ENCODE measurements at regions not wholly inside any gene's neighbourhood (a gene's known extent, or its start where the extent isn't known, plus 50 kb on each side); places are given as distances from the start of the nearest gene placed in this dataset.
"Not testable (repeated sequence)": the region's sequence is repeated elsewhere in the genome, so short reads cannot be mapped to it uniquely, and the experiment has no call there.

GRCh38 chr5:66425842-66426241 lies 170.4 kb upstream of the MAST4 start:
- peak in 1 of 2 donors; percentile 0 for DNase-seq

GRCh38 chr5:66426259-66427138 lies 169.7 kb upstream of the MAST4 start:
- DNase-seq = no peak

- DNase-seq = no peak
Measured at GRCh38 chr5:66427139-66427442, 169.1 kb upstream of the MAST4 start.

- no peak for DNase-seq
Measured at GRCh38 chr5:66436721-66437120, 159.5 kb upstream of the MAST4 start.

- no peak for DNase-seq
Measured at GRCh38 chr5:66438087-66438486, 158.1 kb upstream of the MAST4 start.

GRCh38 chr5:66438696-66439095 lies 157.5 kb upstream of the MAST4 start:
- DNase-seq = no peak

GRCh38 chr5:66440202-66440680 lies 156.0 kb upstream of the MAST4 start:
- DNase-seq = peak in 1 of 2 donors; percentile 64

GRCh38 chr5:66441351-66441750 lies 154.8 kb upstream of the MAST4 start:
- DNase-seq = no peak

GRCh38 chr5:66442951-66443445 lies 153.2 kb upstream of the MAST4 start:
- DNase-seq = no peak

- no peak for DNase-seq
Measured at GRCh38 chr5:66443462-66444130, 152.6 kb upstream of the MAST4 start.

- not testable (repeated sequence) for DNase-seq
Measured at GRCh38 chr5:66448070-66448469, 148.1 kb upstream of the MAST4 start.

GRCh38 chr5:66450237-66450636 lies 146.0 kb upstream of the MAST4 start:
- DNase-seq = no peak

GRCh38 chr5:66450988-66451387 lies 145.2 kb upstream of the MAST4 start:
- DNase-seq = peak in 1 of 2 donors; percentile 40

- no peak for DNase-seq
Measured at GRCh38 chr5:66452109-66452508, 144.1 kb upstream of the MAST4 start.

GRCh38 chr5:66454186-66455078 lies 141.8 kb upstream of the MAST4 start:
- no peak for DNase-seq

GRCh38 chr5:66459728-66460127 lies 136.5 kb upstream of the MAST4 start:
- no peak for DNase-seq

- DNase-seq = no peak
Measured at GRCh38 chr5:66467564-66467963, 128.6 kb upstream of the MAST4 start.

GRCh38 chr5:66469684-66470083 lies 126.5 kb upstream of the MAST4 start:
- DNase-seq = no peak

- DNase-seq = no peak
Measured at GRCh38 chr5:66472010-66472409, 124.2 kb upstream of the MAST4 start.

- no peak for DNase-seq
Measured at GRCh38 chr5:66475731-66476130, 120.5 kb upstream of the MAST4 start.

- DNase-seq = no peak
Measured at GRCh38 chr5:66477596-66477995, 118.6 kb upstream of the MAST4 start.

- no peak for DNase-seq
Measured at GRCh38 chr5:66494437-66494836, 101.8 kb upstream of the MAST4 start.

- DNase-seq = no peak
Measured at GRCh38 chr5:66498791-66499207, 97.4 kb upstream of the MAST4 start.
